GM19239 (cell line): ENCODE measurements at regions not wholly inside any gene's neighbourhood (a gene's known extent, or its start where the extent isn't known, plus 50 kb on each side); places are given as distances from the start of the nearest gene placed in this dataset.
"Not testable (repeated sequence)": the region's sequence is repeated elsewhere in the genome, so short reads cannot be mapped to it uniquely, and the experiment has no call there.

Experiments
- DNase-seq: peaks from one replicate; pipeline ENCODE4 v3.0.0; 2011; ENCODE audit warnings: low spot score; ENCODE audit not compliant: insufficient read length
- FAIRE-seq: peaks from 2 replicates; lab custom pipeline; 2011; peaks lifted over from hg19 to GRCh38; lab: Jason Lieb, UNC

DNA sequence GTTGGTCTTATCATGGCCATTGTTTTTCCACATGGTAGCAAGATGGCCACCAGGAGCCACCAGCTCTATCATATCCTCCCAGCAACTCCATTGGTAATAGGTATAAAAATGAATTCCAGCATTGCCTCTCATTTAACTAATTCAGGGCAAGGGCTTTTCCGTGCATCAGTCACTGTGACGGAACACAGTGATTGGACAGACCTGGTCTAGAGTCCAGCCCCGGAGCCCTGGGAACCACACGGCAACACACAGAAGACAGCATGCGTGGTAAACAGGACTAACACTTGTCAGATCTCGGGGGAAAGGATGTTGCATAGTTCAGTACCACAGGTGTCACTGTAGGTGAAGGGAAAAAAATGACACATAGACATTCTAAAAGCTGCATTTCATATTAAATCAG is 638.0 kb upstream of the RBFOX1 start:
- FAIRE-seq (no peak), DNase-seq (no peak)

DNA sequence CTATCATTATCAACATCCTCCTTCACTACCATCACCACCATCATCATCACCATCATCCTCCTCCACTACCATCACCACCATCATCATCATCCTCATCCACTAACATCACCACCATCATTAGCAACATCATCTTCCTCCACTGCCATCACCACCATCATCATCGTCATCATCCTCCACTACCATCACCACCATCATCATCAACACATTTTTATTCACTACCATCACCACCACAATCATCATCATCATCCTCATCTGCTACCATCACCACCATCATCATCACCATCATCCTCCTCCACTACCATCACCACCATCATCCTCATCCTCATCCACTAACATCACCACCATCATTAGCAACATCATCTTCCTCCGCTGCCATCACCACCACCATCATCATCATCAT is 639.2 kb upstream of the RBFOX1 start:
- not testable (repeated sequence) for FAIRE-seq

GRCh38 chr16:6692874-6693273 is 639.8 kb upstream of the RBFOX1 start:
- no peak for FAIRE-seq
- no peak for DNase-seq

More for the DNA sequence above, 639.2 kb upstream of the RBFOX1 start:
- DNase-seq, result not testable (repeated sequence)

DNA sequence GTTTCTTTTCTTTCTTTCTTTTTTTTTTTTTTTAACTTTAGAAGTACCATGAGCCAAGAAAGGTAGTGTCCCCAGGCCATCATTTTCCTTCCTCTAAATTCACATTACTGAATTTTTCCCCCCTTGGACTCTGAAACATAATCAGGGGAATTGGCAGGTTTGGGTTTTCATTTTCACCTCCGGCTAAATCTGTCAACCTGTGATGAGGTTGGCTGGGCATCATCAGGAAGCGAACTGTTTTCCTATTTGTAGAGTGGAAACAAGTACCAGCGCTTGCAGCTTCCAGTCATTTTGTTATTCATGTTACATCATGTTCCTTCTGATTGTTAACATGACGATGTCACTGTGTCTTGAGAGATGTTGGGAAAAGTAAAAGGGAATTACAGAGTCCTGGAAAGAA is 641.9 kb upstream of the RBFOX1 start:
- FAIRE-seq, result no peak
- no peak for DNase-seq

- no peak for FAIRE-seq
- no peak for DNase-seq
Measured at GRCh38 chr16:6689643-6690042, 643.0 kb upstream of the RBFOX1 start.

DNA sequence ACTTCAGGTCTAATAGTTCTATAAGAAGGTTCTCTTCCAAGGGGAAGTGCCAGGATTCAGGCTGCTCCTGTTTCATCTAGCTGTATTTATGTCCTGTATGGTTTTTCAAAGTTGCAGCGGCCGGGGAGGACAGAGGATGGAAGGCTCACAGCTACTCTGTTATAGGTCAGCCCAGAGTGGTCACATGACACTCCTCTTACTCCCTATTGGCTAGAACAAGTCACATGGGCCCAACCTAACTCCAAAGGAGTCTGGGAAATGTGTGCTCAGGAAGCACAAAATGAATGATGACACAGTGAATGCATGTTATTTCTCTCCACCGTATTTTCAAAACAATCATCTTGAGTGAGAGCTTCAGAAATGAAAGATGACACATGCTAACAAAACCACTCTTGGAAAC is 645.1 kb upstream of the RBFOX1 start:
- DNase-seq, result no peak
- FAIRE-seq, result no peak

DNA sequence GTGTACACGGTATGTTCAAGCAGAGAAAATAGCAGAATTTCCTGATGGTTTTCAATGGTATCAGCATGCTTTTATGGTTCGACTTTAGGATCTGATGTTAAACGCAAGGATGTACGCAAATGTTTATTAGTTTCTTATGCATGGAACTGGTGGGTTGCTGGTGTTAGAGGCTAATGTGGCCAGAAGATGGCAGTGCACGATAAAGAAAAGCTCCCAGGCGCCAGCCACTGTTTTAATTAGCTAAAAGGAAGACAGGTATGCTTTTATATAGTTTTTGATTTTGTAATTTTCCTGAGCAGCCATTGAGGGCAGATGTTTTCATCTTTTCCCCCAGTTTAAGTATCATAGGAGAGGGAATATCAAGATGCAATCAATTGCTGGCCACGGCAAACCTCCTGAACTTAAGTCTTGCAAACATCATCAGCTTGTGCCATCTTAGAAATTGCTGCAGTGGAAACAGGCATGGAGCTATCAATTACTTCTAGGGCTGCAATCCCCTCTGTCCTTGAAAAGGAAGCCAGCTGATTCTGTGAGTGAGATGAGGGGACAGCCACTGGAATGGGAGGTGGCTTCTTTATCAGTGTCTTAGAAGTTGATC is 648.5 kb upstream of the RBFOX1 start:
- DNase-seq (no peak), FAIRE-seq (no peak)

GRCh38 chr16:6682142-6682811 is 650.4 kb upstream of the RBFOX1 start:
- DNase-seq (peak; percentile 5), FAIRE-seq (no peak)

DNA sequence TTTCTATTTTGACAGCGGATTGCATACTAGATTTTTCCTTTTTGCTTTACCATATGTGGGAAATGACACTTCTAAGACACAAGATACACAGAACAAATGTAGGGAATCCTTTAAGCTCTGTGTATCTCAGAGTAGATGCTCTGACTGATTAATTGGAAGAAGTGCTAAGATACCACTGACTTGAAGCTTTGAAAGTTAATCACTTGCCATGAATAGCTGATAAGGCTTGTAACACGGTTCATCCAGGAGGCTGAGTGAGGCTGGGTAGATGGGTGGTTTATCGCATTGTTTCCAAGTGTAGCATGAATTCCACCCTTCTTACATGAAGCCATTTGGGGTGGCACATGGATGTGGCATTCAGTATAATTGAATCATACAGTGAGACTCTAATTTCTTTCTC is 654.1 kb upstream of the RBFOX1 start:
- FAIRE-seq (no peak), DNase-seq (no peak)

GRCh38 chr16:6674071-6674470 is 658.6 kb upstream of the RBFOX1 start:
- no peak for DNase-seq
- no peak for FAIRE-seq

GRCh38 chr16:6672507-6672906 is 660.1 kb upstream of the RBFOX1 start:
- no peak for DNase-seq
- FAIRE-seq, result no peak

- FAIRE-seq, result no peak
- DNase-seq, result no peak
Measured at GRCh38 chr16:6667393-6667792, 665.3 kb upstream of the RBFOX1 start.

DNA sequence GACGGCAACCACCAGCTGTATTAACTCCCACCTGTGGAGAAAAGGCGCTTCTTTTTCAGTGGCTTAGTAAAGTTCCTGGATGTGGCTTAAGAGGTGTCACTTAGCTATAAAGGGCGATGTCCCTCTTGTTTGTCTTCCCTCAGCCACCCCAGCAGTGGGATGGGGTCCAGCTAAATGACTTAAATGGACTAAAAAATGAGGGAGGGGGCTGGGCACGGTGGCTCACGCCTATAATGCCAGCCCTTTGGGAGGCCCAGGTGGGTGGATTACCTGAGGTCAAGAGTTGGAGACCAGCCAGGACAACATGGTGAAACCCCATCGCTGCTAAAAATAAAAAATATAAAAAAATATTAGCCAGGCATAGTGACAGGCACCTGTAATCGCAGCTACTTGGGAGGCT is 667.5 kb upstream of the RBFOX1 start:
- DNase-seq (no peak), FAIRE-seq (no peak)

DNA sequence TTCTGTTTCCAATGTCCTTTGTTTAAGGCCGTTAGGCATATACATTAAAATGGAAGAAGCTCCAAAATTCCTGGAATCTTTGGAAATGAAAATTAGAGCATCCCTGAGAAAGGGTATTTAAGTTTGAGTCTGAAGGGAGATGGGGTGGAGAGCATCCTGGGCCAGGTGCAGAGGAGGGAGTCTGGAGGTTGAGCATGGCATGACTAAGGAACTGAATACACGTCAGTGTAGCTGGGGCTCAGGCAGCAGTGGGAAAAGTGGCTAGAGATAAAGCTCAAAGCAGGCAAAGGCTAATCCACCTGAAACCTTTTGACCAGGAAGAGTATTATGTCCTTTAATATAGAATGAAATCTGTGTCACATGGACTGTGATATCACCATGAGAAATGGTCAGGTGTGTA is 669.0 kb upstream of the RBFOX1 start:
- DNase-seq, result no peak
- no peak for FAIRE-seq

GRCh38 chr16:6656760-6657159 is 675.9 kb upstream of the RBFOX1 start:
- no peak for FAIRE-seq

GRCh38 chr16:6646891-6647290 is 685.8 kb upstream of the RBFOX1 start:
- no peak for FAIRE-seq
- no peak for DNase-seq

More at GRCh38 chr16:6656760-6657159, 675.9 kb upstream of the RBFOX1 start:
- DNase-seq, result no peak

- FAIRE-seq (no peak), DNase-seq (no peak)
Measured at GRCh38 chr16:6645768-6646568, 686.7 kb upstream of the RBFOX1 start.

DNA sequence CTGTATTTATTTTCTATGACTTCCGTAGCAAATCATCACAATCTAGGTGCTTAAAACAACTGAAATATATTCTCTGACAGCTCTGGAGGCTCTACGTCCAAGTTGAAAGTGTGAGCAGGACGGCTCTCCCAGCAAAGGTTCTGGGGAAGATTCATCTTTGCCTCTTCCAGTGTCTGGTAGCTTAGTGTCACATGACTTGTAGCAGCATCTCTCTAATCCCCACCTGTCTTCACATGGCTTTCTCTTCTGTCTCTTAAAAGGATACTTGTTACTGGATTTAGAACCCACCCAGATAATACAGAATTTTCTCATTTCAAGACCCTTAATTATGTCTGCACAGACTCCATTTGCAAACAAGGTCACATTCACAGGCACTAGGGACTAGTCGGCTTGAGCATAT is 687.7 kb upstream of the RBFOX1 start:
- FAIRE-seq, result no peak
- no peak for DNase-seq

- FAIRE-seq (peak; percentile 62), DNase-seq (peak; percentile 7)
Measured at GRCh38 chr16:6643080-6643686, 689.5 kb upstream of the RBFOX1 start.

DNA sequence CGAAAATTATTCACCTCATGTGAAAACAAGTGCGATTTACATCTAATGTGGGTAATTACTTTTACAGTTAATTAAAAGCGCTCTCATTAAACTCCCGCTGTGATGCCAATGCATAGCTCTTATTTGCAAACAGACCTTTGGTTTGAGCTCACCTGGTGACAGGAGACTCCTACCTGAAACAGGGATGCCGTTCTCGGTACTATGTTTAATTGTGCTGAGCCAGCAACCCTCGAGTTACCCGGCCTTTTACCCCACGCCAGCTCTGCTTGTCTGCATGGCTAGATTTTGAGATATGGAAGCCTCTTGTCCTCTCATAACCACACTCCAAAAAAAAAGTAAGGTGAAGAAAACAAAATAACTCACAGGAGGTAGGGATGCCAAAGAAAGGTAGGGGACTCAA is 690.4 kb upstream of the RBFOX1 start:
- FAIRE-seq (no peak), DNase-seq (no peak)

DNA sequence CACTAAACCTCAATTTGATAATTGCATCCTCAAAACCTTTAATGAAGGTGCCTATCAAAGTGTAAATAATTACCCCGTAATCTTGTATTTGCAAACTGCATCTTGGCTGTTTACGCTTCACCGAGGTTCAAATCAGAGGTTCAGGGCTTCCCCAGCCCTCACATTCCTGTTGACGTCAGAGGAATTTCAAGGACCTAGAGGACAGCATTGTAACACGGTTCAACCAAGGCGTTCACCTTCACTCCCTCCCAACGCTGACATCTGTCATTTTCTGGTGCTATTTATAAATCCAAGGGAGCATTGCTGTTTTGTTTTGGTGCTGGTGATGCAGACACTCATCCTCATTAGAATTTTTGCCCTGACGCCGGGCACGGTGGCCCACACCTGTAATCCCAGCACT is 691.6 kb upstream of the RBFOX1 start:
- FAIRE-seq, result no peak

More for the DNA sequence above, 691.6 kb upstream of the RBFOX1 start:
- DNase-seq, result no peak
